ENCODE measurements at regions not wholly inside any gene's neighbourhood (a gene's known extent, or its start where the extent isn't known, plus 50 kb on each side); places are given as distances from the start of the nearest gene placed in this dataset.

DNA sequence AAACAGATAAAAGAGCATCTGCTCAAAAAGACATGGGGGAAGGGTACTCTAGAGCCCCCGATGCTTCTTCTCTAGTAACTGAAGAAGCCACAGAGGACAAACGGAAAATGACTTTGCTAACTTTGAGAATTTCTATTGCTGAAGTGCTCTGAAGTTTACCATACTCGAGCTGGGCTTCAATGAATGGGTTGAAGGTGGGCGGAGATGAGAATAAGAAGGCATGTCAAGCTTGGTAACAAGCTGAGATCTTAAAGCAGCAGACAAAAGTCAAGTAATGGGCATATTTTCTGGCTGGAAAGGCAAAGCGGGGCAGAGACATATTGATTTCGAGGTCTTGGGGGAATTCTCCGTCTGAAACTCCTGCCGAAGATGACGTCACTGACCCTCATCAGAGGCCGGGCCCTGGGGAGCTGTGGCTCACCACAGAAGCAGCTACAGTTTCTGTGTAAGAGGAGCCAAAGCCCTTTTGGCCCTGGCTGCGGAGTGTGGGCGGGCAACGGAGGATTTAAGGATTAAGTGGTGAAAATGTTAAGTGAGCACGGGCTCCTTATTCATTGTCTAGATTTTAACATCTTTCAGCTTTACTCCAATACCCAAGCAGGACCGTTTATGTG is 115.8 kb upstream of the SLIT3 start:
- Mint-ChIP-seq H3K4me1 (ENCODE audit: low read depth, unreplicated experiment) (peaks cover 29% of the 10 kb centered on the region), H3K36me3 (ENCODE audit: unreplicated experiment) (no peaks in the 10 kb centered on the region), H3K27ac (ENCODE audit: unreplicated experiment) (peak overlapping the region; percentile 93), H3K4me3 (ENCODE audit: unreplicated experiment) (peak overlapping the region; percentile 73), H3K9me3 (ENCODE audit: unreplicated experiment) (peaks cover 6% of the 10 kb centered on the region), H3K27me3 (ENCODE audit: unreplicated experiment) (no peaks in the 10 kb centered on the region)
- TF ChIP-seq, protein P1, sequence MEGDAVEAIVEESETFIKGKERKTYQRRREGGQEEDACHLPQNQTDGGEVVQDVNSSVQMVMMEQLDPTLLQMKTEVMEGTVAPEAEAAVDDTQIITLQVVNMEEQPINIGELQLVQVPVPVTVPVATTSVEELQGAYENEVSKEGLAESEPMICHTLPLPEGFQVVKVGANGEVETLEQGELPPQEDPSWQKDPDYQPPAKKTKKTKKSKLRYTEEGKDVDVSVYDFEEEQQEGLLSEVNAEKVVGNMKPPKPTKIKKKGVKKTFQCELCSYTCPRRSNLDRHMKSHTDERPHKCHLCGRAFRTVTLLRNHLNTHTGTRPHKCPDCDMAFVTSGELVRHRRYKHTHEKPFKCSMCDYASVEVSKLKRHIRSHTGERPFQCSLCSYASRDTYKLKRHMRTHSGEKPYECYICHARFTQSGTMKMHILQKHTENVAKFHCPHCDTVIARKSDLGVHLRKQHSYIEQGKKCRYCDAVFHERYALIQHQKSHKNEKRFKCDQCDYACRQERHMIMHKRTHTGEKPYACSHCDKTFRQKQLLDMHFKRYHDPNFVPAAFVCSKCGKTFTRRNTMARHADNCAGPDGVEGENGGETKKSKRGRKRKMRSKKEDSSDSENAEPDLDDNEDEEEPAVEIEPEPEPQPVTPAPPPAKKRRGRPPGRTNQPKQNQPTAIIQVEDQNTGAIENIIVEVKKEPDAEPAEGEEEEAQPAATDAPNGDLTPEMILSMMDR (IDR thresholded peaks at IDR 0.05; ENCODE audit: partially characterized antibody, unreplicated experiment), result no peak
- peak; percentile 82 for DNase-seq

DNA sequence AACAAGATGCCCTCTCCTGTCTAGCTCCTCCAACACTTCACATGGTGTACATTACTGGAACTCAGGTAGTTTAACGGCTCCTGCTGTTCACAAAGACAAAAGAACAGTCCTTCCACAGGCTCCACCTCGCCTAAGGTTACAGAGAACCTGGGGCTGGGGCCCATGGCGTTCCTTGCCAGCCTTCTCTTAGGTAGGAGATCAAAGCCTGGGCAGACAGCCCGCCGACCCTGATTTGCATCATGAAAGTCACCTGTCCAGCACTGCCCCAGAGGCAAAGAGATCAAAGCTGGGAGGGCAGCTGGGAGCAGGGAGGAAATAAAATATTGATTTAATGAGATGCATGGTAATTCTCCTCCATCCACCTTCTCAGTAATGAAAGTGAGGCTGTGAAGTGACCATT is 115.0 kb upstream of the SLIT3 start:
- DNase-seq, result no peak
- H3K27me3 Mint-ChIP-seq (ENCODE audit: unreplicated experiment), result no peaks in the 10 kb centered on the region
- peak overlapping the region; percentile 73 for H3K4me3 Mint-ChIP-seq (ENCODE audit: unreplicated experiment)
- H3K27ac Mint-ChIP-seq (ENCODE audit: unreplicated experiment), result peak overlapping the region; percentile 93
- peaks cover 6% of the 10 kb centered on the region for H3K9me3 Mint-ChIP-seq (ENCODE audit: unreplicated experiment)
- peaks cover 34% of the 10 kb centered on the region for H3K4me1 Mint-ChIP-seq (ENCODE audit: low read depth, unreplicated experiment)
- TF ChIP-seq, protein P1 (IDR thresholded peaks at IDR 0.05; ENCODE audit: partially characterized antibody, unreplicated experiment), result no peak
- no peaks in the 10 kb centered on the region for H3K36me3 Mint-ChIP-seq (ENCODE audit: unreplicated experiment)

DNA sequence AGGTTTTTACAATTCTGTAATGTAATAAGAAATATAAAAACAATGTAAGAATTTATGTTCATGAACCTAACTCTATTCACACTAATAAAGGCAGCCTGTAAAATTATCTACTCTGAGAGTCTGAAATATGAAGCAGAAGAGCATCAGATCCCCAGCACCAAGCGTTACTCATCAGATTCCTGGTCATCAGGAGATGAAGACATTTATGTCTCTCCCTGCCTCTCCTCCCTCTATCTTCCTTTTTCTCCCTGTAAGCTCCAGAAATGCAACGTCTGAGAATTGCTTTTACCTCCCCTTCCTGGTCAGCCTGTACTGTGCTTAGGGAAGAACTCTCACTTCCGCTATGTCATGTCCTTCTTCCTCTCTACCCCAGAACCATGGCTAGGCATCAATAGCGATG is 114.4 kb upstream of the SLIT3 start:
- DNase-seq, result no peak
- no peaks in the 10 kb centered on the region for H3K36me3 Mint-ChIP-seq (ENCODE audit: unreplicated experiment)
- H3K27ac Mint-ChIP-seq (ENCODE audit: unreplicated experiment), result no peak overlapping the region
- peaks cover 6% of the 10 kb centered on the region for H3K9me3 Mint-ChIP-seq (ENCODE audit: unreplicated experiment)
- peaks cover 35% of the 10 kb centered on the region for H3K4me1 Mint-ChIP-seq (ENCODE audit: low read depth, unreplicated experiment)
- no peaks in the 10 kb centered on the region for H3K27me3 Mint-ChIP-seq (ENCODE audit: unreplicated experiment)
- no peak overlapping the region for H3K4me3 Mint-ChIP-seq (ENCODE audit: unreplicated experiment)
- TF ChIP-seq, protein P1 (IDR thresholded peaks at IDR 0.05; ENCODE audit: partially characterized antibody, unreplicated experiment), result no peak

DNA sequence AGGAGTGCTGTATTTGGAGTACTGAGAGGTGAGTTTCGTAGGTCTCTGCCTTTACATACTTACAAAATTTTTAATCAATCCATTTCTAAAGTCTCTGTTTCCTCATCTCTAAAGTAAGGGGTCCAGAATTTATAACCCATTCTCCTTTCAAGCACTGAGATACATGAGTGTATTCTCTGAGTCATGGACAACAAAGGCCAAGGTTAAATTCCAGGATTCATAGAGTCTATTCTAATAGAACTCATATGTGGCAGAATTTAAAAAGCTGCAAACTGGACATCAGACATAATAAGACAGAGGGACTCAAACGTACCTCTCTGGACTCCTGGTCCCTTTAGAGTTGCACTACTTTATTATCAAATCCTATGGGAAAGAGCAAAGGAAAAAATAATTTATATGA is 112.5 kb upstream of the SLIT3 start:
- Mint-ChIP-seq H3K36me3 (ENCODE audit: unreplicated experiment) (no peaks in the 10 kb centered on the region), H3K27ac (ENCODE audit: unreplicated experiment) (no peak overlapping the region), H3K9me3 (ENCODE audit: unreplicated experiment) (peaks cover 6% of the 10 kb centered on the region), H3K4me1 (ENCODE audit: low read depth, unreplicated experiment) (peaks cover 35% of the 10 kb centered on the region), H3K27me3 (ENCODE audit: unreplicated experiment) (no peaks in the 10 kb centered on the region), H3K4me3 (ENCODE audit: unreplicated experiment) (no peak overlapping the region)
- no peak for DNase-seq
- TF ChIP-seq, protein P1 (IDR thresholded peaks at IDR 0.05; ENCODE audit: partially characterized antibody, unreplicated experiment), result no peak

DNA sequence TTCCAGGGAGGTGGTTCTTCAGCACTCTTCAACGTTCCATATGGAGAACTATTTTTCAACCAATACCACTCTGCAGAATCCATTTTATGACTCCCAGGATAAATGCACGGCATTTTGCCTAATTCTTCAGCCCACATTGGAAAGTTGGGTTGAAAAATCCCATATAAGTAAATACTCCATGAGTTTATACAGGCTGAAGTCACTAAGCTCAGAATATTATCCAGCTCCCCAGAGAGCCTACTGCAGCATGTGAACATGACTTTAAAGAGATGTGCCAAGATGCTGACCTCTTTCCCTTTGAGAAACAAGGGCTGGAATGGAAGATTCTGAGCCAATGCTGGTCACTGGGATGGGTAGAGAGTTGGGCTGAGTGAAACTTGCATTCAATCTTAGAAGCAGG is 111.9 kb upstream of the SLIT3 start:
- H3K9me3 Mint-ChIP-seq (ENCODE audit: unreplicated experiment), result peaks cover 6% of the 10 kb centered on the region
- no peak for DNase-seq
- no peaks in the 10 kb centered on the region for H3K36me3 Mint-ChIP-seq (ENCODE audit: unreplicated experiment)
- TF ChIP-seq, protein P1 (IDR thresholded peaks at IDR 0.05; ENCODE audit: partially characterized antibody, unreplicated experiment), result no peak
- H3K27ac Mint-ChIP-seq (ENCODE audit: unreplicated experiment), result no peak overlapping the region
- peaks cover 30% of the 10 kb centered on the region for H3K4me1 Mint-ChIP-seq (ENCODE audit: low read depth, unreplicated experiment)
- H3K4me3 Mint-ChIP-seq (ENCODE audit: unreplicated experiment), result no peak overlapping the region
- H3K27me3 Mint-ChIP-seq (ENCODE audit: unreplicated experiment), result no peaks in the 10 kb centered on the region
